Neural crest cell (in vitro differentiated cells): ENCODE measurements at regions not wholly inside any gene's neighbourhood (a gene's known extent, or its start where the extent isn't known, plus 50 kb on each side); places are given as distances from the start of the nearest gene placed in this dataset.

ENCODE experiments used
- DNase-seq: peaks from one replicate; pipeline ENCODE4 v3.0.0; 2021; ENCODE audit warnings: low read depth, mixed read lengths, low spot score
- H3K27ac Mint-ChIP-seq: one replicate; pipeline ENCODE4 v1.8.0; 2021; ENCODE audit warnings: mild to moderate bottlenecking, mixed read lengths; ENCODE audit not compliant: unreplicated experiment
- H3K27me3 Mint-ChIP-seq: 2 replicates; pipeline ENCODE4 v1.8.0; 2021; ENCODE audit warnings: low read depth, mild to moderate bottlenecking, mixed read lengths
- H3K36me3 Mint-ChIP-seq: 2 replicates; pipeline ENCODE4 v1.8.0; 2021; ENCODE audit warnings: low read depth, mild to moderate bottlenecking, mixed read lengths
- H3K4me1 Mint-ChIP-seq: 2 replicates; pipeline ENCODE4 v1.8.0; 2021; ENCODE audit warnings: mixed read lengths
- H3K4me3 Mint-ChIP-seq: one replicate; pipeline ENCODE4 v1.8.0; 2021; ENCODE audit warnings: mild to moderate bottlenecking, mixed read lengths
- H3K9me3 Mint-ChIP-seq: 2 replicates; pipeline ENCODE4 v1.8.0; 2021; ENCODE audit warnings: mixed read lengths
- CTCF ChIP-seq: fragments of 200-600 bp; sonication (generic); conservative IDR thresholded peaks from 2 replicates; pipeline ENCODE4 v1.5.0; 2021; ENCODE audit warnings: antibody characterized with exemption, mild to moderate bottlenecking

DNA sequence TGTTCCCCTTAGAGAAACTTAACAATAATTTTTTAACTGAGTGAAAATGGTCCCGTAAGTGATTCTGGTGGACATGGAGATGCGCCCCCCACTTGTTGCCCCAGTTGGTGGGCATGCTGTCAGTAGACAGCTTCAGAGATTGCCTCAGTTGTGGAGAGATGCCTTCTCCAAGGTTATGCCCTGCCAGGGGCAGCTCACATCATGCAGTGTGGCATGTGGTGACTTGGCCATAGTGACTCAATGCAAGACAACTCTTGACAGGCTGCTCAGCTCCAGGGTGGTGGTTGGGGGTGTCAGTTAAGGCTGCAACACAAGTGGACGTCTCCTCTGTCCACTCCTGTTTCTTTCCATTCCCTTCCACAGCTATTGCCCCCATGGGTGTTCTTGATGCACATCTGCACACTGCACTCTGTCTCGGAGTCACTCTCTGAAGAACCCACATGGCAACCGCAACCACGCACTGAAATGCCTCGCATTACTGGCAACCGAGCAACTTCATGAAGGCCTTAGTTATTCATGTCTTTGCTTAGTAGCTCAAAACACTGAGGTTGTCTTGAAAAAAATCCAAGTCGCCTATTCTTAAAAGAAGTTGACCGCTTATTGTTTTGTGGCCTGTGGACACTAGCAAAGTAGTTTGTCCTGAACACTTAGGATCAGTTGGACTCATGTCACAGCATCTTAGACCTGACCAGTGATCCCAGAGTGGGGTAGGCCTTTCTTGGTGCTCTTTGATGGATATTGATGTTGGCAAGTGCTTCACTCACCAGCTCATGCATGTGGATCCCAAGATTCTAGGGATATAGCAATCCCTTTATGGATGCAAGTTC, 54.8 kb upstream of the USP1 start:
- Mint-ChIP-seq H3K27ac (no peak overlapping the region), H3K36me3 (peaks cover 4% of the 10 kb centered on the region), H3K4me3 (no peak overlapping the region), H3K27me3 (no peaks in the 10 kb centered on the region), H3K4me1 (peaks cover 24% of the 10 kb centered on the region), H3K9me3 (peaks cover 9% of the 10 kb centered on the region)
- DNase-seq = no peak
- TF ChIP-seq CTCF = no peak

- H3K4me3 Mint-ChIP-seq = no peak overlapping the region
- peaks cover 4% of the 10 kb centered on the region for H3K36me3 Mint-ChIP-seq
- H3K27me3 Mint-ChIP-seq = no peaks in the 10 kb centered on the region
- H3K27ac Mint-ChIP-seq = no peak overlapping the region
- no peak for TF ChIP-seq CTCF
- peaks cover 29% of the 10 kb centered on the region for H3K4me1 Mint-ChIP-seq
- H3K9me3 Mint-ChIP-seq = peaks cover 6% of the 10 kb centered on the region
- no peak for DNase-seq
Observed at GRCh38 chr1:62382658-62382955, 54.2 kb upstream of the USP1 start.

DNA sequence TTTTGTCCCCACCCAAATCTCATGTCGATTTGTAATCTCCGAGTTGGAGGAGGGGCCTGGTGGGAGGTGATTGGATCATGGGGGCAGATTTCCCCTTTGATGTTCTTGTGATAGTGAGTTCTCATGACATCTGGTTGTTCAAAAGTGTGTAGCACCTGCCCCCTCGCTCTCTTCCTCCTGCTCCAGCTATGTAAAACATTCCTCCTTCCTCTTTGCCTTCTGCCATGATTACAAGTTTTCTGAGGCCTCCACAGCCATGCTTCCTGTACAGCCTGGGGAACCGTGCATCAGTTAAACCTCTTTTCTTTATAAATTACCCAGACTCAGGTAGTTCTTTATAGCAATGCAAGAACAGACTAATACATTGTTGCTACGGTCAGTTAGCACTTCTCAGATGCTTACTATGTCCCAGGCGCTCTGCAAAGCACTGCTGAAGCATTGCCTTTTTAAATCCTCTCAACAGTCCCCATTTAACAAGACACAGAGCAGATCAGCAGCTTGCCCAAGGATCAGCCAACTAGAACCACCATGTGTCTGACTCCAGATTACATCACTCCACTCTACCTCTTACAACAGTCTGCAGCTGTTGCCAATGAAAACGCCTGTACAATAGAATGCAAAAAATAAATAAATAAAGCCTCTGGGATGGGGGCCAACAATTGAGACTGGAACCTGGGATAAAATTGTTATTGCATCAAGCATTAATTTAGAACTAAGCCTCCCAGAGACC, 52.4 kb upstream of the USP1 start:
- no peak overlapping the region for H3K4me3 Mint-ChIP-seq
- DNase-seq = no peak

DNA sequence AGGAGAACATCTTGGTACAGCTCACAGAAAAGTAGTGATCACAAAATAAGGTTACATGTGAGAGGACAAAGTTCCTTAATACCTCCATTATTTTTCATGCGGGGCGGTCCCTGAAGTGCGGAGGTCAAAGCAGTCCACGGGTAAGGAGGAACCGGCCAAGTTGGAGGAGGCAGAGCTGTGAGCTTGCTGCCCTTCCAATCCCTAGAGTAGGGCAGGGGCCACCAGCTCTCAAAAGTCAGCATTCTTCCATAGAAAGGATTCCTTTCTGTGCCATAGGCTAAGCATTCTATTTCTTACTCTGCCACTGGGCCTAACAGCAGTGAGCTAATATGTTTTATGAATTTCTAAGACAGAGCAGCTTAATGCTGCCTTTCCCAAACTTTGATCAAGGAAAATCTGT, 50.9 kb upstream of the USP1 start:
- no peak for DNase-seq
- Mint-ChIP-seq H3K4me1 (peaks cover 34% of the 10 kb centered on the region), H3K9me3 (no peaks in the 10 kb centered on the region), H3K36me3 (no peaks in the 10 kb centered on the region), H3K27me3 (no peaks in the 10 kb centered on the region), H3K27ac (peak overlapping the region; percentile 24), H3K4me3 (no peak overlapping the region)
- no peak for TF ChIP-seq CTCF

More for the DNA sequence above, 52.4 kb upstream of the USP1 start:
- Mint-ChIP-seq H3K27ac (no peak overlapping the region), H3K9me3 (peaks cover 2% of the 10 kb centered on the region), H3K36me3 (no peaks in the 10 kb centered on the region), H3K4me1 (peaks cover 30% of the 10 kb centered on the region), H3K27me3 (no peaks in the 10 kb centered on the region)
- no peak for TF ChIP-seq CTCF

DNA sequence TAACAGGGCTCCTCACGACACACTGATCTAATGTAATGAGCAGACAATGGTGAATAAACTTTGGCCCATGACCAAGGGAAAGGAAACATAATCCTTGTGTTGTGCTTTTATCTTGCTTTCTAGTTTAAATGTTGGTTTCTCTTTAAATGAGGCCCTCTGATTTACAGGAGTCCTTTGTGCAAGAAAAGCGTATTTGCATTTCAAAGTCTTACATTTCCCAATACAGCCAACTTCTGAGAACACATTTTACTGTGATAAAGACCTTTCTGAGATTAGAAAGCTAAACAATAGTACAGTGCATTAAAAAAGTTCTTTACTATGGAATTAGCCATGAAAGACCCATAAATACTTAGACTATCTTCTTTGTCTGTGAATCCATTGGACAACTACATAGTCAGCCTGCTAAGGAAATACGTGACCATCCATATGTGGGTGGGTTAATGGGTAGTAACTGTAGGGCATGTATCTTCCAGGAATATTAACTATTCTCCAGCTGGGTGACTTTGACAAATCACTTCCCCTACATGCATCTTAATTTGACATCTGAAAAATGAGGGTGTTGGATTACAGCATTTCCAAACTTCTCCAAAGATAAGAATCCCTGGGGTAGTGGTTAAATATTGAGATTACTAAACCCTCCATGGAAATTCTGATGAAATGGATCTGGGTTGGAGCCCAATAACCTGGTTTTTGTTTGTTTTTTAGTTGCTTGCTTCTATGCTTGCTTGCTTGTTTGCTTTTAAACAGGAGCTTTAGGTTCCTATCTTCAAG, 50.3 kb upstream of the USP1 start:
- H3K9me3 Mint-ChIP-seq = no peaks in the 10 kb centered on the region
- no peak overlapping the region for H3K4me3 Mint-ChIP-seq
- peak overlapping the region; percentile 31 for H3K27ac Mint-ChIP-seq
- H3K4me1 Mint-ChIP-seq = peaks cover 37% of the 10 kb centered on the region
- no peak for TF ChIP-seq CTCF
- no peak for DNase-seq
- no peaks in the 10 kb centered on the region for H3K27me3 Mint-ChIP-seq
- no peaks in the 10 kb centered on the region for H3K36me3 Mint-ChIP-seq
